ENCODE measurements at regions not wholly inside any gene's neighbourhood (a gene's known extent, or its start where the extent isn't known, plus 50 kb on each side); places are given as distances from the start of the nearest gene placed in this dataset.

DNA sequence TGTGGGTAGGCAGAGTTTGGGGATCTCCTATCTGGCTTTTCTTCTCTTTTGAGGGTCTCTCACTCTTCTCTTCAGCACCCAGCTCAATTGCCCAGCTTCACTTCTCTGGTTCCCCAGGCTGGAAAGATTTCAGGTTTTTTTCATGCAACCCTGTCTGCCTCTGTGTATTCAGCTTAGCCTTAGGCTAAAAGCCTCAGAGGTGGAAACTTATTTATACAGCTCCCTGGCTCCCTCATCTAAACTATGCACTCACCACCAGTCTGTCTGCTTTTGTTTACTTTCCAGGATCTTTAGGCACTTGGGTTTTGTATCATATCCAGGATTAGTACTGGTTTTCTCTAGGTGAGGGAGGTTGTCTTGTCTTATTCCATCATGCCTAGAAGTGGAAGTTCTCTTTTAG lies 540.2 kb upstream of the TRPC7 start:
- no peak for ATAC-seq
- H3K4me3 ChIP-seq = no peak overlapping the region

GRCh38 chr5:136894070-136894469 lies 528.7 kb upstream of the TRPC7 start:
- intact Hi-C loops (cut with DNase I) = no loop called here
- Histone ChIP-seq H3K27me3 (ENCODE audit: low read depth) (no peaks in the 10 kb centered on the region), H3K27ac (no peak overlapping the region), H3K4me3 (no peak overlapping the region), H3K9me3 (no peaks in the 10 kb centered on the region), H3K36me3 (no peaks in the 10 kb centered on the region), H3K4me1 (no peaks in the 10 kb centered on the region)
- no peak for DNase-seq
- no peak for ATAC-seq
- TF ChIP-seq, protein P1, sequence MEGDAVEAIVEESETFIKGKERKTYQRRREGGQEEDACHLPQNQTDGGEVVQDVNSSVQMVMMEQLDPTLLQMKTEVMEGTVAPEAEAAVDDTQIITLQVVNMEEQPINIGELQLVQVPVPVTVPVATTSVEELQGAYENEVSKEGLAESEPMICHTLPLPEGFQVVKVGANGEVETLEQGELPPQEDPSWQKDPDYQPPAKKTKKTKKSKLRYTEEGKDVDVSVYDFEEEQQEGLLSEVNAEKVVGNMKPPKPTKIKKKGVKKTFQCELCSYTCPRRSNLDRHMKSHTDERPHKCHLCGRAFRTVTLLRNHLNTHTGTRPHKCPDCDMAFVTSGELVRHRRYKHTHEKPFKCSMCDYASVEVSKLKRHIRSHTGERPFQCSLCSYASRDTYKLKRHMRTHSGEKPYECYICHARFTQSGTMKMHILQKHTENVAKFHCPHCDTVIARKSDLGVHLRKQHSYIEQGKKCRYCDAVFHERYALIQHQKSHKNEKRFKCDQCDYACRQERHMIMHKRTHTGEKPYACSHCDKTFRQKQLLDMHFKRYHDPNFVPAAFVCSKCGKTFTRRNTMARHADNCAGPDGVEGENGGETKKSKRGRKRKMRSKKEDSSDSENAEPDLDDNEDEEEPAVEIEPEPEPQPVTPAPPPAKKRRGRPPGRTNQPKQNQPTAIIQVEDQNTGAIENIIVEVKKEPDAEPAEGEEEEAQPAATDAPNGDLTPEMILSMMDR (IDR thresholded peaks at IDR 0.05) = no peak

More for the DNA sequence above, 540.2 kb upstream of the TRPC7 start:
- no peaks in the 10 kb centered on the region for H3K36me3 ChIP-seq
- TF ChIP-seq, protein P1 (IDR thresholded peaks at IDR 0.05) = no peak
- H3K27me3 ChIP-seq (ENCODE audit: low read depth) = no peaks in the 10 kb centered on the region
- H3K27ac ChIP-seq = no peak overlapping the region
- no peaks in the 10 kb centered on the region for H3K4me1 ChIP-seq
- H3K9me3 ChIP-seq = no peaks in the 10 kb centered on the region
- intact Hi-C loops (cut with DNase I) = no loop called here
- DNase-seq = no peak

DNA sequence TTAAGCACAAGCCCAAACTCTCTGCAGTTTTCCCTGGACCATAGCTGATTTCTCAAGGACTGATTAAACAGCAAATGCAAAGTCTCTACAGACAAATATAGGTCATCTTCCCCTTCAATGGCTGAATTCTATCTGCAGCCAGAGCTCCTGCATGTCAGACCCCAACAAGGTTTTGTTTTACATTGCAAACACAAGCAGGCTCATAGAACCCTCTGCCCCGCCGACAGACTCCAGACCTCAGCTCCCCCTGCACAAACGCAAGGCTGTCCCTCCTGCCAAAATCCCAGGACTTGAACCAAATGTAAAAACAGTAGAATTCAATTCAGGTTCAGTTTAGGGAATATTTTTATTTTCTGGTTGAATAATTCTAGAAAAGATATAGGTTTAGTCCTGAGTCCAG lies 526.7 kb upstream of the TRPC7 start:
- no peak overlapping the region for H3K27ac ChIP-seq
- no peak for DNase-seq
- no peaks in the 10 kb centered on the region for H3K4me1 ChIP-seq
- no peaks in the 10 kb centered on the region for H3K9me3 ChIP-seq
- no peak overlapping the region for H3K4me3 ChIP-seq
- intact Hi-C loops (cut with DNase I) = no loop called here
- H3K27me3 ChIP-seq (ENCODE audit: low read depth) = no peaks in the 10 kb centered on the region
- no peak for ATAC-seq
- no peaks in the 10 kb centered on the region for H3K36me3 ChIP-seq
- TF ChIP-seq, protein P1 (IDR thresholded peaks at IDR 0.05) = no peak

GRCh38 chr5:136891175-136891972 lies 526.0 kb upstream of the TRPC7 start:
- H3K36me3 ChIP-seq = no peaks in the 10 kb centered on the region
- intact Hi-C loops (cut with DNase I) = no loop called here
- DNase-seq (no peak), ATAC-seq (no peak)
- TF ChIP-seq, protein P1 (IDR thresholded peaks at IDR 0.05) = no peak
- H3K27ac ChIP-seq = no peak overlapping the region
- H3K27me3 ChIP-seq (ENCODE audit: low read depth) = no peaks in the 10 kb centered on the region
- no peaks in the 10 kb centered on the region for H3K9me3 ChIP-seq
- H3K4me1 ChIP-seq = no peaks in the 10 kb centered on the region
- H3K4me3 ChIP-seq = no peak overlapping the region

- DNase-seq (no peak), ATAC-seq (no peak)
- H3K4me1 ChIP-seq = no peaks in the 10 kb centered on the region
- no peaks in the 10 kb centered on the region for H3K36me3 ChIP-seq
- intact Hi-C loops (cut with DNase I) = no loop called here
- TF ChIP-seq, protein P1 (IDR thresholded peaks at IDR 0.05) = no peak
- no peaks in the 10 kb centered on the region for H3K27me3 ChIP-seq (ENCODE audit: low read depth)
- H3K27ac ChIP-seq = no peak overlapping the region
- H3K4me3 ChIP-seq = no peak overlapping the region
- H3K9me3 ChIP-seq = no peaks in the 10 kb centered on the region
Observed at GRCh38 chr5:136890431-136891148, 525.2 kb upstream of the TRPC7 start.
